Upper lobe of left lung (tissue), 4 donors: ENCODE measurements at regions not wholly inside any gene's neighbourhood (a gene's known extent, or its start where the extent isn't known, plus 50 kb on each side); places are given as distances from the start of the nearest gene placed in this dataset.

Experiments used
- CTCF ChIP-seq, 6 experiments: fragments of 450-650 bp in 4 of 6; fragments of 200-600 bp in 2 of 6; sonication (generic) in 2 of 6; IDR thresholded peaks; one replicate each; pipeline ENCODE4 v1.5.1; 2016 to 2019; ENCODE audit warnings: antibody characterized with exemption in 6 of 6
- POLR2AphosphoS5 ChIP-seq, 2 donors: sonication (generic); formaldehyde crosslinking; IDR thresholded peaks; one replicate each; pipeline ENCODE4 v1.5.1; 2017; ENCODE audit warnings: antibody characterized with exemption in 2 of 2

GRCh38 chr13:109307027-109307426 lies 479.4 kb downstream of the IRS2 start:
- TF ChIP-seq POLR2AphosphoS5 (IDR thresholded peaks at IDR 0.05) = no peak
- TF ChIP-seq CTCF (IDR thresholded peaks at IDR 0.05) = no peak
